GM18517 (cell line): ENCODE measurements at regions not wholly inside any gene's neighbourhood (a gene's known extent, or its start where the extent isn't known, plus 50 kb on each side); places are given as distances from the start of the nearest gene placed in this dataset.

Experiments used
- ATAC-seq: cut with Tn5 transposase; IDR thresholded peaks from one replicate; pipeline ENCODE4 v1.9.1; 2021; ENCODE audit warnings: mild to moderate bottlenecking, moderate library complexity; ENCODE audit not compliant: unreplicated experiment

DNA sequence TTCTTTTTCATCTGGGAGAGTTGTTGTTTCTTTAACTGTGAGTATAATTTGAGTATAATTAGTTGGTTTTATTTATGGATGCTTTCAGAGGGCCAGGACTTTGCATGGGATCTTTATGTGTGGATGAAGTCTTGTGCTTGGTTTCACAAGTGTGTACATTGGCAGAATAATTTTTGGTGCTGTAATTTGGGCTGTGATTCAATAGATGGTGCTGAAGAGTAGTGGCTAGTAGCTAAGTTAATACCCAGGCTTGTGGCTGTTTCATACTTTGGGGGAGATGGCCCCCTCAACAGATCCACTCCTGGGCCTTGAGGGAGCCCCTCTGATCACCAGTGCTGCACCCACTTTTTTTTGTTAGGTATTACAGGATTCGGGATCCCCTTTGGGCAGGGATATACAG lies 1142.4 kb downstream of the SLITRK1 start:
- no peak for ATAC-seq

DNA sequence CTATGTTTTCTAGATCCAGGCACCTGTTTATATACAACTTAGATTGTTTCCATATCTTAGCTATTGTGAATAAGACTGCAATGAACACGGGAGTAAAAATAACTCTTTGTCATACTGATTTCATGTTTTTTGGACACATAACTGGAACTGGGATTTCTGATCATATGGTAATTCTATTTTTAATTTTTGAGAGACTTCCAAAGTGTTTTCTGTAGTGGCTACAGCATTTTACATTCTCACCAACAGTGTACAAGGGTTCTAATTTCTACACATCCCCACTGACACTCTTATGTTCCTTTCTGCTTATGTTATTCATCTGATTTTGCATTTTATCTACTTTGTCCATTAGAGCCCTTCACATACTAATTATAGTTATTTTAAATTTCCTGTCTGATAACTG lies 1152.9 kb downstream of the SLITRK1 start:
- no peak for ATAC-seq

DNA sequence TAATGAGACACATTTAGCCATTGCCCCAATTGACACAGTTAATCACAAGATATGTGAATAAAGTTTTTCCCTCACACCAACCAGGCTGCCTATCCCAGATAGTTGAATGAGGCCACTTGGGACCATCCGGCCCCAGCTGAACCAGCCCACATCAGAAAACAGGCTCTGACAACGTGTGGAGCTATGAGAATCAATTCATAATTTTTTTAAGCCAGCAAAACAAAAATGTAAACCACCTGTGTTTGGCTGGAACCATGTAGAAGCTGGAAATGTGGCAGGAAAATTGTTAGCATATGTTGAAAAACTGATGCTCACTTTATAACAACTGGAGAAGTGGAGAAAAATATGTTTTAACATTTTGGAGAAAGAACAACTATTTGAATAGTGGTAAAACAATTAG lies 1161.3 kb downstream of the SLITRK1 start:
- ATAC-seq, result no peak

DNA sequence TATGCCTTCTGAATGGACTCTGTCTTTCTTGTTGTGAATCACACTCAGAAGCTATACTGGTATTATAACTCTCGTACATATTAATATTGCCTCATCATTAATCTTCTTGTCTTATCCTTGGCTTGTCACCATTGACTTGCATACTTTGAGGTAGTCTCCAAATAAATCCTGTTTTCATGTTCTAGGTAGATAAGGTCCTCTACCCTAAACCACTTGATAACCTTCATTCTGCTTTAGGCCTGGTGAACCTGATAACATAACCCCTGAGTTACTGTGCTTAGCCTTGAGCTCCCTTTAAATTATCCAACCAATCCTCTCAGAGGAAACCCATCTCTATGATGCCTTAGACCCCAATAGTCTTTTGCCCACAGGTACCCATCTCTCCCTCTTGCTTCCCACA lies 1162.3 kb downstream of the SLITRK1 start:
- no peak for ATAC-seq

DNA sequence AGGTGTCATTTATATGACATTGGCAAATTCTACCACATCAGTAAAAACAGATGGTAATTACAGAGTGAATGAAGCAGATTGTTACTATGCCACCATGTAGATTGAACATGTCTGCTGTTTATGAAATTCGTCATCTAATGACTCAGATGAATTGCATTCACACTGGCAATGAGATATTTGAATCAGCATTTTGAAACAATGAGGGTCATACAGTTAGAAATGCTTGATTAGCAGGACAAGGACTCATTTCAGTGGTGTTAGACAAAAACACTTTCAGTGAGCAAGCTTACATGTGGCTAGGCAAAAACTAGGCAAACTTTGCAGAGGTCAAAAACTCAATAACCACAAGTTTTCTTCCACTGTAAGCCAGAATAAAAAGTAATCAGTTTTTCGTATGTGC lies 1165.0 kb downstream of the SLITRK1 start:
- no peak for ATAC-seq

DNA sequence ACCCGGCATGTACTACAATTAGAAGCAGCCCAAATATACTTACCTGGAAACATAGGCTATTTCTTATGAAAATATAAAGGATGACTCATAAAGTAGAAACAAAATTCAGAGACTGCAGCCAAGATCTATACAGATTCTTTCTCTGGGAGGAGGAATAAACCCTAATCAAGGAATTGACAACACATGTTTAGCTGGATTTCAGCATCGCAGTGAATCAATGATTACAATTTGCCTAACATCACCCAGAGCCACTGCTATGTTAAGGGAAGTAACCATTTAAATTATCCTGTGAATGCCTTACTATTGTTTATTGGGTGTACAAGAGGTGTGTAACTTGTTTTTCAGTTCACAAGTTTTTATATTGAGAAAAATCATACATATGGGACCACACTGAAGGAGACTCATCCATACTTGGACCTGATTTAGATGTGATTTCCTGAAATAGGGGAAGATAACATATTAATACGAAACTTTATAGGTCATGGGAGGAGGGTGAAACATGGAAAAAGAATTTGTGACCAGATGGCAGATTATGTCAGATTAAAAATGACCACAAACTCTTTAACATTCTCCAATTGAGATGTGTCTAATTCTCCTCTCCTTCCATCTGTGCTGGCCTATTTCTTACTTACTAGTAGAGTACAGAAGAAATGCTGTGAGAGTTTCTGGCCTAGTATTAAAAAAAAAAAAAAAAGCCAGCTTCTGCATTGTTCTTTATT lies 1168.4 kb downstream of the SLITRK1 start:
- no peak for ATAC-seq

DNA sequence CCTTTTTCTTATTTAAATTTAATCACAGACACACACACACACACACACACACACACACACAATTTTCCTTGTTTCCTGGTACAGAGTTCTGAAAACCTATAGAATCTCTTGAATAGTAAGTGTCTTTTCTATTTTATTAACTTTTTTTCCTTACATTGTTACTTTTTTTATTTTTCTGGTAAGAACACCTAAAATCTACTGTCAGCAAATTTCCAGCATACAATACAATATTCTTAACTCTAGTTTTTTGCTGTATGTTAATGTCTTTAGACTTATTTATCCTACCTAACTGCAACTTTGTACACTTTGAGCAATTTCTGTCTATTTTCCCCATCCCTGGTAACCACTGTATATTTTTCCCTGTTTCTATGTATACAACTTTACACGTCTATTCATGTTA lies 1179.8 kb downstream of the SLITRK1 start:
- ATAC-seq, result no peak

DNA sequence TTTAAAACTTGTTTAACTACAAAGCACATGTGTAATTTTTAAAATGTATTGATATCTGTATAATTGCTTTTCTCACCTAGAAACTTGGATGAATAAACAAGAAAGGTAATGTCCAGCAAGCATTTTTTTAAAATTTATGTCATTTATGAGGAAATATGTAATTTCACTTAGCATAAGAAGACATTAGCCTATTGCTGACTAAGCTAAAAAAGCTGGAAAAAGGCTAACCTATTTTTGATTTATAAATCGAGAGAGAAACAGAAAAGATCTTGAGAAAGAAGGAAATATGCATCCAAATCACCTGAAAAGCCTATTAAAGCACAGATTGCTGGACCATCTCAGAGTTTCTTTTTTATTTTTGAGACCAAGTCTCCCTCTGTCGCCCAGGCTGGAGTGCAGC lies 1181.3 kb downstream of the SLITRK1 start:
- no peak for ATAC-seq

DNA sequence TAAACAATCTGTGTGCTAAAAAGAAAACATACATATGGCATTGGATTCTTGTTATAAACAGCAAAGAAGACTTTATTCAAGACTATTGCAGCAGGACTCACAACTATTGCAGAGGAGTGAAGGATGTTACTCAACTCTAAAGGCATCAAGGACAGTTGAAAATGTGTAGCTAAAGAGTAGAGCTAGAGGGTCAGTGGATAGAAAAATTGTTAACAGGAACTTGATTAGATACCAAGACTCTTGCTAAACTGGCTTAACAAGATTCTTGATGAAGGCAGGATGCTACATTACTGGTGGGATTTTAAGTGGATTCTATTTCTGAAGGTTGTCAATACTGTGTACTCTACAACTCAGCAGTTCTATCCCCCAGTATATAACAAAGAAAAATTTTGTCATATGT lies 1183.3 kb downstream of the SLITRK1 start:
- no peak for ATAC-seq

DNA sequence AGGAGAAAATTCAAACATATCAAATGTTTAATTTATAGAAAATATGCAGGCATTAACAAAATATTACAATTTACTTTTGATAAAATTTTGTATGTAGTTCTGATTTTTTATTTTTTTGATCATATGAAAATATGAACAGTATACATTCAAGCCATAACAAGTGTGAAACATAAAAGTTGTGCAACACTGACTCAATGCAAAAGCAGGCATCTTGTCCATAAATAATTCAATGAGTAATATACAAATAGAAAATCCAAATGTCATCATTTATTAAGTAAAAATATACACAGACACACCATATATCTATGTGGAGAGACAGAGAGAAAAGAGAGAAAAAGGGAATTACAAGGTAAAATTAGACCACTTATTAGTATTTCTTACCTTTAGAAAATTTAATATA lies 1183.9 kb downstream of the SLITRK1 start:
- no peak for ATAC-seq

DNA sequence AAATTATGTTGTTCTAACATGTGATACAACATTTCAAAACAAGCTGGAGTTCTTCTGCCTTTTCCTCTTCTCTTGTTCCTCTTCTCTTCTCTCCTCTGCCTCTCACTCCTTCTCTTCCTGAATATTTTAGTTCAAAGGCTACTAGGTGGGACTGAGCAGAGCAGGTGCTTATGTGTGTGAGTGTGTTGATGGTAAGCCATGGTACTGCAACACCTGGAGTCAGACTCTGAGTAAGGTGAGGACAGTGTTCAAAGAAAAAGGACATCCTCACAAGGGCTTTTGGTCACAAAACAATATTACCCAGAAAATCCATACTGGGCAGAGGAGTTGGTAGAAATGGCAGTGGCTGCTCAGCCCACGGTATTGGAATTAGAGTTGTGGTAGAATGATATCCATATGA lies 1188.7 kb downstream of the SLITRK1 start:
- ATAC-seq, result no peak

DNA sequence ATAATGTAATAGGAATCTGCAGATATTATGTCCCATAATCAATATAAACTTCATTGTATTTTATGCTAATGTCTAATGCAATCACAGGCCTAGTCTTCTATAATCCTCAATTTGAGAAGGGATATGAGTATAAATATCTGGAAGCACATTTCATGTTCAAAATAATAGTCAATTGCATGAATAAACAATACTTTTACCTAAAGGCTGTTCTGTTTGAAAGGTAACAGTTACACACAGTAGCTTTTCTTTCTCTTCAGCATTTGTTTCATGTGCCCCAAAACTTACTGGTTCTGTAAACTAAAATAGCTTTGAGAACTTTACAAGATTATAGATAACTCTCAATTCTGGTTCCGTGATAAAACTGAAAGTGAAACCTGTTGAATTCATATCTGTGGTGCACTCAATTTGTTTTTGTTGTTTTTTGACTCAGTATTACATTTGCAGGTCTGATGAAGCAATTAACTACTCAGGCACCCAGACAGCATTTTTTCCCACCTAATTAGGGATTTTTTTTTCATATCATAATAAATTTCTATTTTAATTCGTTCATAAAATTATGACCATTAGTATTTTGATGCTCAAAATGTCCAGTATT lies 1193.8 kb downstream of the SLITRK1 start:
- ATAC-seq, result peak; percentile 85

DNA sequence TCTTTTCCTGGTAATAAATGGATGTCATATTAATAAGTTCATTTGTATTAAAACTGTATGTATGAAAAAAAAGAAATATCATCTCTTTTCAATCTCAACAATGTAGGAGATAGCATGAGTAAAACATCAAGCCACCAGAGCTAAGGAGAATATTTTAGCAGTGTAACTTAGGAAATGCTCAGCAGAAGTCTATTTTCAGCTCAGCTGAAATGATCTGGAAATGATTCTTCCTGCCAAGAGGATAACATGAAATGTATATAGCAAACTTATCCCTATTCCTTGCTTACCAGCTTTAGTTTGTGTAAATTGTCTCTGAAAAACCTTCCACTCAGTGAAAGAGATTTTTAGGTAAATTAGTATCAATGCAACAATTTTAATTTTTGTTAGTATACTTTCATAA lies 1194.4 kb downstream of the SLITRK1 start:
- no peak for ATAC-seq

DNA sequence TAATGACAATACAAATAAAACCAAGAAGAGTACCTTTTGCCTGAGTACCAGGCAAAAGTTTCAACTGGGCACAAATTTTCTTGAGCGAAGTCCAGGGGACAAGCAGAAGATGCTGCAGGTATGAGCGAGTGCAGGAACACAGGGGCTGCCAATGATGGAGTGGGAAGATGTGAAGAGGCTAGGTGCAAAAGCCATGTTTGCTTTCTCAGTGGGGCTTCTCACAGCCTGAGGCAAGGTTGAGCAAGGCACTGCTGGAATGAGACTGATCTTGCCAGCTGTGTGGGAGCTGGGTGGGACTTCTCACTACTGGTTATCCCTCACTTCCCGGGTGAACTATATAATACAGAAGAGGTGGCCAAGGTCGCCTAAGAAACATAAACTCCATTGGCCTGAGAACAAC lies 1200.7 kb downstream of the SLITRK1 start:
- ATAC-seq, result no peak

DNA sequence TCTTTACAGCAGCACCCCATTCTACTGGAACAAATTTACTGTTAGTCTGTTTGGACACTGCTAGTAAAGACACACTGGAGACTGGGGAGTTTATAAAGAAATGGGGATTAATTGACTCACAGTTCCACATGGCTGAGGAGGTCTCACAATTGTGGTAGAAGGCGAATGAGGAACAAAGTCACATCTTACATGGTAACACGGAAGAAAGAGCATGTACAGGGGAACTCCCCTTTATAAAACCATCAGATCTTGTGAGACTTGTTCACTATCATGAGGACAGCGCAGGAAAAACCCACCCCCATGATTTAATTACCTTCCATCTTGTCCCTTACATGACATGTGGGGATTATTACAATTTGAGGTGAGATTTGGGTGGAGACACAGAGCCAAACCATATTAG lies 1204.2 kb downstream of the SLITRK1 start:
- no peak for ATAC-seq

DNA sequence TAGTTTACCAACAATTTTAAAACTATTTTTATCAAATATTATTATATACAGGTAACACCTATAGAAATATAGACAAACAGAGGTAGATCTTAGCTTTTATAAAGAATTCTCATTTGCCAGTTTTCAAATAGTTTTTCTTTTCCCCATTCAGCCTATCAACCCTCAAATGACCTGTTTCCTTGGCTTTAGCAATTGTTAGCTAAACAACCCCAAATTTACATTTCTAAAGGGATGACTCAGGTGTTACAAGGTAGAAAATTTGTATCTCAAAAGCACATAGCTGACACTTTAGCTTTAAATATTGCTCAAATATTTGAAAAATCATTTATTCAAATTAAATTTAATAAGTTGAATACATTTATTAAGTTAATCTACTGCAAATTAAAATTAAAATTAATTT lies 1207.2 kb downstream of the SLITRK1 start:
- no peak for ATAC-seq

DNA sequence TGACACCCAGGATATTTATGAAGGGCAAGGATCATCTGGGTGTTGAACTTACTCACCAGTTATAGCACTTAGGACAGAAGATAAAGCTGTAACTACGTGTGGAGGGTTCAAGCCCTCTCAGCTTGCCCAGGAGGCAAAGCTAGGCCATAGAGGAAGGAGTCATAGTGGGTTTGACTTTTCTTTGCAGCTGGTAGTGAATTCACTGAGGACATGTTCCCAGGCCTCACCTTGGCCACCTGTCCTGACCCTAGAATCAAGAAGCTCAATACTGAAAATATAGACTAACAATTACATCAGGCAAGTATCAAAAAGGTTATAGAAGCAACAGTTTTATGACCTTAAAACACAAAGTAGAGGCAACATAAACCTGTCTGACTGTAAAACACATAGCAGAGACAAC lies 1207.7 kb downstream of the SLITRK1 start:
- no peak for ATAC-seq

DNA sequence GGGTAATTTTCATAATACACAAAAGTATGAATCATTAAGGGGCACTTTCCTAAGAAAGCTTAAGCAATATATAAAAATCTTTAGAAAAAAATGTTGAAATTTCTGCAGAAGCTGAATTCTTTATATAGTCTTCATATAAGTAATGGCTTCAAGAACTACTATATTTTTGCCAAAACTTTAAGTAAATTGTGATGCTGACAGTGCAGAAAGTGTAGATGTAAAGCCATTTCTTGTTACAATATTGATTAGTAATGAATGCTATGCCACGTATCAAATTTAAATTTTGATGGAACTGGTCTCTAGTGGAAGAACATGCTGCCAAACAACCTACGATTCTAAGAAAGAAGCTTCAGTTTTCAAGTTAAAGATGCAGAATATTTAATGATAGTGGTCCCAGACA lies 1210.0 kb downstream of the SLITRK1 start:
- ATAC-seq, result no peak

DNA sequence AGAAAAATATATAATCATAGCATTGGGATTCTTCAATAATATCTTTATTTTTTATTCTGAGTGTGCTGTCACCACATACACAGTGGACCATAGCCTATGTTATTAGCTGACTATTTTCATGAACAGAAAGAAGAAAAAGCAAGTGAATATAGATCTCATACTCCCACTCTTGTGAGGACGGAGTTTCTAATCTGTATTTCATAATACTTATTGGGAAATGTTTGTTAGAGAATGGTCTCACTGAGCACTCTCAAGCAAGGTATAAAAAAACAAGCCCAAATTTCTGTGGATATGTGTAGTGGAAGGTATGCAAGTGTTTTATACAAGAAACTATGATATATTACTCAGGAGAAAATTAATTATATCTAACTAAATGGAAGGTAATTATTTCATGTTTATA lies 1218.1 kb downstream of the SLITRK1 start:
- no peak for ATAC-seq

DNA sequence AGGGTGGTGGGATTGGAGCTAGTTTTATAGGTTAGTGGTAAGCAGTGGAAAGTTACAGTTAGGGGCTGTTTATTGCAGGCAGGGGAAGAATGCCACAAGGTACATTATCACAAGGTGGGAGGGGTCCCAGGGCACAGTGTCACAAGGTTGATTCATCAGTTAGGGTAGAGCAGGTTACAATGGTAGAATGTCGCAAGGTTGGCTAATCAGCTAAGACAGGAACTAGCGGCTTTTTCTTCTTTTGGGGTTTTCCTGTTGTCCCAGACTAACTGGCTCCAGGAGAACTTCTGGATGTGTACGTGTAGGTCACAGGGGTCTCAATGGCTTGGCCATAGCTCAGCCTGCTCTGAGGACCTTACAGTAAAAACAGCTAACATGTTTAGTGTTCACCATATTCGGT lies 1221.1 kb downstream of the SLITRK1 start:
- ATAC-seq, result no peak

DNA sequence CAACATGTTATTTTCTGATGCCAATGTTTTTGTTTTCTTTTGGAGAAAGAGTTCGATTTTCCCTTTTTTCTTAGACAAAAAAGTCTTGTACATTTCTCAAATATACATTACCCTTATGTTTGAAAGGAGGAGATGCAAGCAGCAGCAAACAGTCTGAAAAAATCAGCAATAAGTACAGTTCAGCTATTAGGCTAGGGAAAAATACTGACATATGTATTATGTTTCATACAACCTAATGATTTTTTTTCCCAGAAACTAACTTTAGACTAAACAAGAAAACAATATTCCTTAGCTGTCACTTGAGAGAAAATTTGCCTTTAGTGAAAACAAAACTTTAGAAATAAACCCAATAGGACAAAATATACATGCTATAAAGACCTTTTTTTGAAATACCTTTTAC lies 1223.5 kb downstream of the SLITRK1 start:
- no peak for ATAC-seq

DNA sequence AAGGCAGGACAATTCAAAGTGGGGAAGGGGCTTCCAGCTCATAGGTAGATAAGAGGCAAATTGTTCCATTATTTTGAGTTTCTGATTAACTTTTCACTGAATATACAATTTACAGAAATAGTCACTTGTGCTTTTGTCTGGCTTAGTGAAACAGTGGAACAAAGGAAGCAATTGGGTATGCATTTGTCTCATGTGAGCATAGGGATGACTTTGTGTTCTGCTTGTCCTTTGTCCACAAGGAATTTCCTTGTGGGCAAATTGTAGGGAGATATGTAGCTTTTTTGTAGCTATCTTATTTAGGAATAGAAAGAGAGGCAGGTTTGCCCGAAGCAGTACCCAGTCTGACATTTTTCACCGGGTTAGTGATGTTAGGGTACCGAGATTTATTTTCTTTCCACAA lies 1224.8 kb downstream of the SLITRK1 start:
- no peak for ATAC-seq
